Activated CD8-positive, alpha-beta memory T cell treated with anti-CD3 and anti-CD28 coated beads, Interleukin-2, amount 50 U/mL, for 48 hours (primary cell): ENCODE measurements at regions not wholly inside any gene's neighbourhood (a gene's known extent, or its start where the extent isn't known, plus 50 kb on each side); places are given as distances from the start of the nearest gene placed in this dataset.

Experiments used
- DNase-seq: peaks from one replicate; pipeline ENCODE4 v3.0.0-alpha.2; 2020

DNA sequence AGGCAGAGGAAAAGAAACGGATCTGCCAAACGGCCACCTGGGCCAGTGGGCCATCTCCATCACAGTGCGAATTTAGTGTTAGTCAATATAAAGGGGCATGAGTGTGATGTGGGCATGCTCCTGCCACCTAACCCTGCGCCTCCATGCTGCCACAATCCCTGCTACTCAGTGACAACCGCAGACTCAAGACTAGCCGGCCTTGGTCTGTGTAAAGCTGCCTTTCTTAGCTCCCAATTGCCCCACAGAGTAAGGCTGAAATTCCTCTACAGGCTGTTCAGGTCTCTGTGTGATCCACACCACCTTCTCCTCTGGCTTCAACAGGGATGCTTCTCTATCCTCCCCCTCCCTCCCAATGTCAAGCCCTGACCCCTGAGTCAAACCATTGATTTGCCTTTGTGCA, 269.7 kb downstream of the XXYLT1 start:
- DNase-seq, result peak; percentile 23

DNA sequence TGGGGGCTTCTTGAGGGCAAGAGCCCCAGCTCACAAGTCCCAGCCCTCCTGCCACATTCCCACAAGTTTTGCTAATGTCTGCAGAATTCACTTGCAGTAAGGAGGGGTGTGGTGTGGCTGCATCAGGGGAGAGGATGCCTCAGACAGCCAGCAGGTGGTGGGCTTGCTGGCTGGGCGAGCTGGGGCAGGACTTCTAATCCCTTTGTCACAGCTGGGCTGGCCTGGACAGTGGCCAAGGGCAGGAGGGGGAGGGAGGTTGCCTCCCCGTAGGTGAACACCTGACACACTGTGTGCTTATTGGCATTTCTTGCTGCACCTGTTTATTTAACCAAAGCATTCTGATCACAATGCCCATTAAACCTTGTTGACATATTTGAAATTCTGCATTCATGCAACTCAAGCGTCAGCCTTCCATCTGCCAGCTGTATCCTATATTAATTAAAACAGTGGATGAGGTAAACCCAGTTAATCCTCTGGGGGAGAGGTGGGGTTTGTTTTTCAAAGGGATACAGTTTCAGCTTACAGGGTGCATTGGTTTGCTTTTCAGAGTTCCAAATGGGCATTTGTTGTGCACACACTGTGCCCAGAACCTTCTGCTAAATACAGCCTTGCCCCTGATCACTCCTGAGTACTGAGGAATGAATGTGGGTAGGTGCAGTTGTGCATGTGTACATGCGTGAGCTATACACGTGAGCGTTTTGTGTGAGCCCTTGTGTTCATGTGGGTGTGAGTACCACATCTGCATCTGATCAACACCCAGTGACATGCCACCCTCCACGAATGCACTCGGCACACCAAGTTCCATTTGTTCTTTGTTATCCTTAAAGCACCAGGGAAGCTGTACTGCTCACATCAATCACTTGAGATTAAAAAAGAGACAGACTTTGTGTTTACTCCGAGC, 268.7 kb downstream of the XXYLT1 start:
- DNase-seq, result peak; percentile 54

DNA sequence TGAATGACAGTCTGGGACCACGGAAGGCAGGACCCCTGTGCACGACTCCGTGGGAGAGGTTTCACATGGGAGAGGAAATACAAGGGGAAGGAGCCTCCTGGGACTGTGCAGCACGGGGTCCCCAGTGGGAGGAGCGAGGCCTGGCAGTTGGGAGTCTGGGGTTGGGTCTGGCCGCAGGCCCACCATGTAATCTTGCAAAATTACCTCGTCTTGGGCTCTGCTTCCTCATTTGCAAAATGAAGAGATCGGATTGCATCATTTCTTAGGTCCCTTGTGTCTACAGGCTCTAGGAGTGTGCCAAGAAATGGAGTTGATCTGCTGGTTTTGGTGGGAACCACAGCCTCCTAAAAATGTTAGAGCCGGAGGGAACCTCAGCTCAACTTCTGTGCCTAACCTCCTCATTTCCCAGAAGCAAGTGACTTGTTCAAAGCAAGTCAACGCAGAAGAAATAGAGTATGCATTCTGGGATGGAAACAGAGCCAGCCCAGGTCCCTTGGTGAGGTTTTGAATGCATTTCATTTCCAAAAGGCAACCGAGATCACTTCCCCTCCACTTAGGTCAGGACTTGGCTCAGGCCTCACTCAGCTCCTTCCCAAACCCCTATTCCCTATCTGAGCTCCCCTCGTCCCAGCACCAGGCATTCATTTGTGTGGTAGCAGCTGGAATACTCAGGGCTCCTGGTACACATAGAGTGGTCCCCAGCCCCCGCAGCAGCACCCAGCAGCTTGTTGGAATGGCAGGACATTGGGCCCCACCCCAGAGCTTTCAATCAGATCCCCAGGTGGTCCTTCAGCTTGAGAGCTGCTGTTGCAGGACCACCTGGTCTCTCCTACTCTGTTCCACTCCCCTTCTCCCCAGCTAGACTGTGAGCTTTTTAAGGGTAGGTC, 267.7 kb downstream of the XXYLT1 start:
- DNase-seq, result peak; percentile 41

DNA sequence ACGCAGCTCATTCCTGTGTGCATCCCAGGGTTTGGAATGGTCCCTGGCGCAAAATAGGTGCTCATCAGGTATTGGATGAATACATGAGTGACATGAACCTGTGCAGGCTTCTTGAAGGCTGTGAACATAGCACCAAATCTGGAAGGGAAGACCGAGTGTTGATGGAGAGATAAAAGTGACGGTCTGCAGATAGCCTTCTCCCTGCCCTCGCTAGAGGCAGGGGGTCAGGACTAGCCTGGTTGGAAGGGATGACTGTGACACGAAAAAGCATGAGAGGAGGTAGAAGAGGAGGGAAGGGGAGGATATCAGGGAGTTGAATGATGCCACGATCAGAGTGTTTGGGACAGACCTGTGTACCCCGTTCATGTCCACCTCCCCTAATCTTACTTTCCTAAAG, 267.1 kb downstream of the XXYLT1 start:
- DNase-seq, result peak; percentile 32

DNA sequence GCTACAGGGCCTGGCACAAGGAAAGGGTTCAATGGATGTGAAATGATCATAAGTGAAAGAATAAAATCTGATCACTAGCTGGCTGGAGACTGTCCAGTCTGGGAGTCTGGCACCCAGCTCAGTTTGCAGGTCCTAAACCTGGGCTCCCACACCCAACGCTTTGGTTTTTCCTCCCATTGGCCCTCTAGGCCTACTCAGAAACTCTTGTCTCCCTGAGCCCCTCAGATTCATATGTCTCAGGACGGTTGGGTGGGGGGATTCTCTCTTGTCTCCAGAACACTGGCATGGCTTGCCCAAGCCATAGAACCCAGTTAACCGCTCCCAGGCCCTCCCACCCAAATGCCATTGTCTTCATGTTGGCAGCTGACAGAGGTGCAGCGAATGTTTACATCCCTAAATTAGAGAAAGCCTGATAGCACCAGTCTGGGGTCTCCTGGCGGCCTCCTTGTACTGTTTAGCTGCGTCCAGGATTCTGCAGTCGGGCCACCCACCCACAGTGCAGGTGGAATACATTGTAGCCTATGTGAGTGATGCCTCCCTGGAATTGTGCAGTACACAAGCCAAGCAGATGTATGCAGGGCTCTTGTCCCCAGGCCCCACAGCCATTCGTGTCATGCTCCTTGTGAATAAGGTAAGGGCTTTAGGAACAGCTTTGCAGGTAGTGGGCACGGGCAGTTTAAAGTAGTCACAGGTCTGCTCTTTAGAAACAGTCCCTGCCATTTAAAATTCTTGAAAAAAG, 266.3 kb downstream of the XXYLT1 start:
- peak; percentile 26 for DNase-seq

- DNase-seq, result peak; percentile 33
Observed at GRCh38 chr3:195005251-195005620, 265.7 kb downstream of the XXYLT1 start.

DNA sequence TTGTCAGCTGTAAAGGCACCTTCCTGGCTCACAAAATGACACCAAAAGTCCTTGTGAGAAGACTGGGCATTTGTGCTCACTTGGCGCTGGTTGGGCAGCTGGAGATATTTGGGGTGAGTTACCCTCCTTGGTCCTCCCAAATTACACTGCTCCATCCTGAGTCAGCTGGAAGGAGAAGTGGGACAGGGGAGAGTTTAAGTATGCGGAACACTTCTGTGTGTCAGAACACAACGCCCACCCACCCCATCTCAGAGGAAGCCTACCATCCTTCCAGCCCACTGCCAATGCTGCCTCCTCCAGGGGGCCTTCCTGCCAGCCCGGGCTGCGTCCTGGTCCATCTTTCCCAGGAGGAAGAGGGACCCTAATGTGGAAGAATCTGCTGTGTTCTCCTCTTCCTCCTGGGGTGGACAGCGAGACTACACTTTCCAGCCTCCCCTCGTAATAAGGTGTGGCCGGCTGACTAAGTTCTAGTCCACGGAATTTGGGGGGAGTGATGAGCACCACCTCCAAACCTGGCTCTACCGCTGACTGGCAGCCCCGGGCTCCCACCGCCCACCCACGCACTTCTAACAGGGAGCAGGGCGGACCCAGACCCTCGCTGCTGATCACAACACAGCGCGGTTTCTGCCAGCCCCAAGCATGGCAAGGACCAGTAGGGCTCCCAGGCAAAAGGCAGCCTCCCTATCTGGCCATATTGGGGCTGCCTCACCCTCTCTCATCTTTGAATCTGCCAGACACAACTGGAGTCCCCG, 265.0 kb downstream of the XXYLT1 start:
- no peak for DNase-seq

- no peak for DNase-seq
Observed at GRCh38 chr3:195007151-195007550, 263.8 kb downstream of the XXYLT1 start.

GRCh38 chr3:195007766-195008165, 263.2 kb downstream of the XXYLT1 start:
- DNase-seq, result no peak

- DNase-seq, result no peak
Observed at GRCh38 chr3:195008816-195009215, 262.1 kb downstream of the XXYLT1 start.

- no peak for DNase-seq
Observed at GRCh38 chr3:195009616-195010015, 261.3 kb downstream of the XXYLT1 start.

GRCh38 chr3:195010551-195011100, 260.3 kb downstream of the XXYLT1 start:
- no peak for DNase-seq

DNA sequence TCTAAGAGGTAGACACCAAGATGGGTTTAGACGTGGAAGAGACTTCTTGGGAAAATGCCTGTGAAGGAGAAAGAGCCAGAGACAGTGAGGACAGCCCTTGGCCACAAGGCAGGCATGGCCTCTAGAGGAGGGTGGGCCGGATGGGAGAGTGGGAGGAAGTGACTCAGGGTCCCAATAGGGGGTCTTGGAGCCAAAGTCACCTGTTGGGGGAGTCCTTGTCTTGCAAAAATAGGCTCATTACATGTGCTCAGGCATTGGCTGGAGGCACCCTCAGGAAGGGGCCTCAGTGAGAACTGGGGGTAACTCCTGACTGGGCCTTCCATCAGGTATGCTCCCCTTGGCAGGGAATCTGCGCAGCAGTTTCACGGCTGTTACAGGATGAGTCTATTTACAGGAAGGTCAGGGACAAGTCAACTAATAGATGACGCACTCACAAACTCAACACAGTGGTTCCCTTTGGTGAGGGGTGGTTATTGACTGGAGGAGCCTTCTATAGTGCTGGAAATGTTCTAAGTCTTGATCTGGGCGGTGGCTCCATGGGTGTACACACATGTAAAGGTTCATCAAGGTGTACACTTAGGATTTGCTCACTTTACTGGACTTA, 259.6 kb downstream of the XXYLT1 start:
- DNase-seq, result no peak

DNA sequence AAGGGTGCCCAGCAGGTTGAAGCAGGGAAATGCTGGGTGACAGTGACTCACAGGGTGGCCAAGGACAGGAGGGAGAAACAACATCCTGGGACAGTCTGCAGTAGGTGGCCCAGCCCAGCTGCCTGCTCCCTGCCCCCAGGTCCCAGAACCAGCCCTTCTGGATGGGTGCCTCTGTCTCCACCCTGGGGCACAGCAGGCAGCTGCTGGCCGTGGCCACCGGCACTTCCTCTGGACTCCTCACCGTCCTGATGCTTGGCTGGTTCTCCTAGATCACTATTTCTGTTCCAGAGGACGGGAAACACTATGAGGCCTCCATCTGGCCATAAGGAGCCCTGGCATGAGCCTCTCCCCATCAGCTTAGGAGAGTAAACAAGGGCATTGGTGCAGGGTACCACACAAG, 258.9 kb downstream of the XXYLT1 start:
- DNase-seq, result no peak

GRCh38 chr3:195012571-195012970, 258.4 kb downstream of the XXYLT1 start:
- DNase-seq, result no peak

DNA sequence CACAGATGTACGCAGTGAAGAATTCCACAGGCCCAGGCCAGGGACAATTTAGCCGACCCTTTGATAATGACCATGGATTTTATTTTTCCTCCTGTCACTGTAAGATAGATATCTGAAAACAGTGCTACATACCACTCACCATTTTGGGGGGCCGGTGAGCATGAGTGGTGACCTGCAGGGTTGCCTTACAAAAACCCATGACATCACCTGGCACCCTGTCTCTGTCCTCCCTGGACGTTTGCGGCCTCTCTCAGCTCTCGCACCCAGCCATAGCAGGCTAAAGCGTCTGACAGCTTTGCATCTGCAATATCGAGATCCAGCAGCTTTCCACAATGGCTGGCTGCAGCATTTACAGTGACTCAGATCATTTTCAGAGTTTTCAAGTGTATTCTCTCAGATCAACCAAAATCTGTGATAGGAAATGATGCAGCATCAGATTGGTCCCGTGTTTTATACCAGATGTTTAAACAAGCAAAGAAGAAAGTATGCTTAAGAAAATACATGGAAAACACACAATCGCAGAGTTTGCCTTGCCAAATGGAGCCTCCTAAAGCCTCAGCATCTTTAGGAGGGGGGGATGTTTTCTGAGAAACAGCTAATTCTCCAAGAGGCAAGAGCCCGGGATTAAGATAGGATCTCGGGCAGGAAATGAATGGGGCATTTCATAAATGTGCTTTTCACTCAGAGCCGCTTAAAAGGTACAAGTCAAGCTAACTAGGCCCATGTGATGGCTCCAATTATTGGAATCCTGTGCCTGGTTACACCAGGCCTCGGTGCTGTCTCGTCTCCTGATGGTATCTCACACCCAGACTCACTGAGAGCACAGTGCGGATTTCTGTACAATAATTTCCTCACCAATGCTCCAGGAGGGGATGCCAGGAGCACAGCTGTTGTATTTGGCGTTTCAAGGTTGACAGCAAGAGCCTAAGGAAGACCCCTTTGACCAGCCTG, 257.3 kb downstream of the XXYLT1 start:
- no peak for DNase-seq

DNA sequence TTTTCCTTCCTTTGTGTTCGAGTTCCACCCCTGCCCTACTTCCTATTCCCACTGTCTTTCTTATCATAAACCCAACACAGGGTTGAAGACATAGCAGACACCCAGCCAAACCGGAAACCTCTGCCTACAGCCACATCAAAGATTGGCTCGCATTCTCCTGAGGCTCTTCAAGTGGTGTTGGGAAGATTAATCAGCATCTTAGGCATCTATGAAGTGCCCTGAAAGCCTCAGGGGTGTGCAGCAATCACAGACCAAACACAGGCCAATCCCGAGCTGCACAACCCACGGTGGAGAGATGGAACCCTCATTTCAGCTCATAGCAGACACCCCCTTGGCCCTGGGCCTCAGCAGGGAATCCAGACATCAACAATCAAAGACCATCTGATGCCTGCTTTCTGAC, 255.9 kb downstream of the XXYLT1 start:
- no peak for DNase-seq

- no peak for DNase-seq
Observed at GRCh38 chr3:195017151-195017550, 253.8 kb downstream of the XXYLT1 start.
